ENCODE measurements at regions not wholly inside any gene's neighbourhood (a gene's known extent, or its start where the extent isn't known, plus 50 kb on each side); places are given as distances from the start of the nearest gene placed in this dataset.

DNA sequence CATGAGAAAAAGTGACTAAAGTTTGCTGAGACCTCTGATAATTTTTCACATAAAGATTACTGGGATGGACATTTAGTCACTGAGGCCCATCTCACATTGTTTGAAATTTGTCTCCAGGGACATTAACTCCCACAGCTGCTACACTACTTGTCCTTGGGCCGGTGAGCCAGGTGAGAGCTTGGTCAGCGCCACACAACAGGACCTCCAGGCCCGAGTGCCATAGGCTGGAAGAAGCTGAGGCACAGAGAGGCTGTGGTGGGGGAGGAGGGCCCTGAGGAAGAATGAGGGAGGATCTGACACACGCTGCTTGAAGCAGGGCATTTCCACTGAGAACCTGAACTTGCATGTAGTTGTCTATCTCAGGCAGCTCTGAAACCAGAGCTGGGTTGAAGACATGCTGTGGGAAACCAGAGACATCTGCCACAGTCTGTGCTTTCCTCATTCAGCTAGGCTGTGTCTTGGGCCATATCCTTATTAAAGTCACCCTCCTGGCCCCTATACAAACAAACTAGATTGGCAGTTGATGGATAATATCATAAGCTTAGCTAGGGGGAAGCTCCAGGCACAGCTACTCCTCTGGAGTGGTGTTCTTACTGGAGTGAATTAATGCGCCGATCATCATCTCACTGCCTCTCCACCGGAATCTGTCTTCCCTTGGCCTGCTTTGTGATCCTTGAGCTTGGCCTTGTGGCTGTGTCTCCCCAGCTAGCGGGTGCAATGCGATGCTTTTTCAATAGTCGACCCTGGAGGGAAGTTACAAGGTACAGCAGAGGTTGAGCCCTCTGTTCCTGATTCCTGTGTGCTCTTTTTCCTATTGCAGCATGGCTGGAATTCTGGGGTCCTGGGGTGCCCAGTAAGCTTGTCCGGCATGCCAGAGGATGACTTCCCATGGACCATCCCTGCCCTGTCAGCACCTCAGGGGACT lies 225.3 kb upstream of the B3GAT1 start:
- TF ChIP-seq, protein P1, sequence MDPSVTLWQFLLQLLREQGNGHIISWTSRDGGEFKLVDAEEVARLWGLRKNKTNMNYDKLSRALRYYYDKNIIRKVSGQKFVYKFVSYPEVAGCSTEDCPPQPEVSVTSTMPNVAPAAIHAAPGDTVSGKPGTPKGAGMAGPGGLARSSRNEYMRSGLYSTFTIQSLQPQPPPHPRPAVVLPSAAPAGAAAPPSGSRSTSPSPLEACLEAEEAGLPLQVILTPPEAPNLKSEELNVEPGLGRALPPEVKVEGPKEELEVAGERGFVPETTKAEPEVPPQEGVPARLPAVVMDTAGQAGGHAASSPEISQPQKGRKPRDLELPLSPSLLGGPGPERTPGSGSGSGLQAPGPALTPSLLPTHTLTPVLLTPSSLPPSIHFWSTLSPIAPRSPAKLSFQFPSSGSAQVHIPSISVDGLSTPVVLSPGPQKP (CRISPR knock-in tag; IDR thresholded peaks at IDR 0.05), result no peak
- TF ChIP-seq ZNF512 (tag; IDR thresholded peaks at IDR 0.05) (no peak), ESRRA (IDR thresholded peaks at IDR 0.05; ENCODE audit: borderline replicate concordance, low read depth) (no peak), SRF (CRISPR knock-in tag; IDR thresholded peaks at IDR 0.05) (no peak), CC2D1A (IDR thresholded peaks at IDR 0.05) (no peak), ZNF12 (CRISPR knock-in tag; IDR thresholded peaks at IDR 0.05) (no peak), CTCF (IDR thresholded peaks at IDR 0.05 in 2 of 3, conservative IDR thresholded peaks at IDR 0.05 in 1 of 3; ENCODE audit: insufficient read depth in 2 of 3, low read depth in 1 of 3, low read length in 3 of 3) (no peak), HNRNPLL (IDR thresholded peaks at IDR 0.05; ENCODE audit: low read depth, low read length, poor library complexity, severe bottlenecking) (no peak)
- TF ChIP-seq, protein P2, sequence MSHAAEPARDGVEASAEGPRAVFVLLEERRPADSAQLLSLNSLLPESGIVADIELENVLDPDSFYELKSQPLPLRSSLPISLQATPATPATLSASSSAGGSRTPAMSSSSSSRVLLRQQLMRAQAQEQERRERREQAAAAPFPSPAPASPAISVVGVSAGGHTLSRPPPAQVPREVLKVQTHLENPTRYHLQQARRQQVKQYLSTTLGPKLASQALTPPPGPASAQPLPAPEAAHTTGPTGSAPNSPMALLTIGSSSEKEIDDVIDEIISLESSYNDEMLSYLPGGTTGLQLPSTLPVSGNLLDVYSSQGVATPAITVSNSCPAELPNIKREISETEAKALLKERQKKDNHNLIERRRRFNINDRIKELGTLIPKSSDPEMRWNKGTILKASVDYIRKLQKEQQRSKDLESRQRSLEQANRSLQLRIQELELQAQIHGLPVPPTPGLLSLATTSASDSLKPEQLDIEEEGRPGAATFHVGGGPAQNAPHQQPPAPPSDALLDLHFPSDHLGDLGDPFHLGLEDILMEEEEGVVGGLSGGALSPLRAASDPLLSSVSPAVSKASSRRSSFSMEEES (CRISPR knock-in tag; IDR thresholded peaks at IDR 0.05), result no peak
